H9 (cell line): ENCODE measurements at regions not wholly inside any gene's neighbourhood (a gene's known extent, or its start where the extent isn't known, plus 50 kb on each side); places are given as distances from the start of the nearest gene placed in this dataset.
A peak's percentile ranks its signal among the peaks of the same experiment; 100 is the strongest.

Experiments
- DNase-seq: peaks from one replicate; pipeline ENCODE4 v3.0.0-alpha.2; 2017
- H2AFZ ChIP-seq: one replicate; pipeline ENCODE4 v1.6.1; 2013; ENCODE audit warnings: mild to moderate bottlenecking, low read length, control low read depth, moderate library complexity
- H2AK5ac ChIP-seq: 2 replicates; pipeline ENCODE4 v1.6.1; 2013; ENCODE audit warnings: low read length, control low read depth, mixed read lengths; ENCODE audit not compliant: insufficient read length
- H2BK120ac ChIP-seq: one replicate; pipeline ENCODE4 v1.6.1; 2013; ENCODE audit warnings: low read depth, mild to moderate bottlenecking, low read length, control low read depth, inconsistent platforms; ENCODE audit not compliant: poor library complexity, severe bottlenecking
- H2BK12ac ChIP-seq: 2 replicates; pipeline ENCODE4 v1.6.1; 2013; ENCODE audit warnings: low read length, control low read depth, mixed read lengths, low read depth; ENCODE audit not compliant: insufficient read length
- H2BK15ac ChIP-seq: 2 replicates; pipeline ENCODE4 v1.6.1; 2013; ENCODE audit warnings: low read depth, low read length, control low read depth
- H2BK20ac ChIP-seq: one replicate; pipeline ENCODE4 v1.6.1; 2013; ENCODE audit warnings: low read depth, mild to moderate bottlenecking, low read length, control low read depth, inconsistent platforms; ENCODE audit not compliant: poor library complexity, severe bottlenecking
- H2BK5ac ChIP-seq: 2 replicates; pipeline ENCODE4 v1.6.1; 2013; ENCODE audit warnings: low read length, control low read depth, mixed read lengths; ENCODE audit not compliant: insufficient read length
- H3K14ac ChIP-seq: 2 replicates; pipeline ENCODE4 v1.6.1; 2013; ENCODE audit warnings: low read length, control low read depth; ENCODE audit not compliant: insufficient read depth
- H3K18ac ChIP-seq: 2 replicates; pipeline ENCODE4 v1.6.1; 2013; ENCODE audit warnings: low read depth, mild to moderate bottlenecking, mixed read lengths, low read length, control low read depth; ENCODE audit not compliant: insufficient read length
- H3K23ac ChIP-seq: 2 replicates; pipeline ENCODE4 v1.6.1; 2013; ENCODE audit warnings: low read length, control low read depth, mixed read lengths, low read depth; ENCODE audit not compliant: insufficient read length
- H3K23me2 ChIP-seq: 2 replicates; pipeline ENCODE4 v1.6.1; 2013; ENCODE audit warnings: low read depth, mild to moderate bottlenecking, mixed read lengths, low read length, control low read depth; ENCODE audit not compliant: insufficient read length, poor library complexity, severe bottlenecking
- H3K27ac ChIP-seq: 2 replicates; pipeline ENCODE4 v1.5.1; 2013; ENCODE audit warnings: low read length, control low read depth, mixed read lengths, low read depth; ENCODE audit not compliant: insufficient read length
- H3K27me3 ChIP-seq: 2 replicates; pipeline ENCODE4 v1.6.1; 2013; ENCODE audit warnings: low read length, control low read depth, inconsistent platforms; ENCODE audit not compliant: insufficient read depth
- H3K4ac ChIP-seq: 2 replicates; pipeline ENCODE4 v1.6.1; 2013; ENCODE audit warnings: low read depth, mild to moderate bottlenecking, control low read depth, inconsistent platforms, low read length, moderate library complexity
- H3K4me1 ChIP-seq: 2 replicates; pipeline ENCODE4 v1.6.1; 2013; ENCODE audit warnings: low read length, control low read depth, inconsistent platforms; ENCODE audit not compliant: insufficient read depth
- H3K4me2 ChIP-seq: 2 replicates; pipeline ENCODE4 v1.6.1; 2013; ENCODE audit warnings: low read length, control low read depth, mixed read lengths; ENCODE audit not compliant: insufficient read length, insufficient read depth
- H3K56ac ChIP-seq: 2 replicates; pipeline ENCODE4 v1.6.1; 2013; ENCODE audit warnings: low read depth, mild to moderate bottlenecking, mixed read lengths, low read length, control low read depth; ENCODE audit not compliant: insufficient read length
- H3K79me1 ChIP-seq: 2 replicates; pipeline ENCODE4 v1.6.1; 2013; ENCODE audit warnings: low read depth, mild to moderate bottlenecking, moderate library complexity, low read length, control low read depth, inconsistent platforms; ENCODE audit not compliant: insufficient read depth, poor library complexity, severe bottlenecking
- H3K79me2 ChIP-seq: 2 replicates; pipeline ENCODE4 v1.6.1; 2013; ENCODE audit warnings: low read length, control low read depth, inconsistent platforms; ENCODE audit not compliant: insufficient read depth
- H3K9ac ChIP-seq: 2 replicates; pipeline ENCODE4 v1.6.1; 2013; ENCODE audit warnings: low read length, control low read depth, mixed read lengths; ENCODE audit not compliant: insufficient read length; ENCODE audit errors: extremely low read depth
- H3K9me3 ChIP-seq: one replicate; pipeline ENCODE4 v1.6.1; 2013; ENCODE audit warnings: low read depth, low read length, inconsistent platforms; ENCODE audit not compliant: control insufficient read depth
- H3T11ph ChIP-seq: one replicate; pipeline ENCODE4 v1.6.1; 2013; ENCODE audit warnings: mild to moderate bottlenecking, low read length, control low read depth, inconsistent platforms
- H4K20me1 ChIP-seq: one replicate; pipeline ENCODE4 v1.6.1; 2013; ENCODE audit not compliant: control insufficient read depth, insufficient read length, insufficient read depth
- H4K5ac ChIP-seq: 2 replicates; pipeline ENCODE4 v1.6.1; 2013; ENCODE audit warnings: low read depth, mild to moderate bottlenecking, mixed read lengths, low read length, control low read depth; ENCODE audit not compliant: insufficient read length
- H4K8ac ChIP-seq: replicated peaks from 2 replicates; pipeline ENCODE4 v1.6.1; 2013; ENCODE audit warnings: low read length, control low read depth, mixed read lengths, low read depth; ENCODE audit not compliant: insufficient read length
- H4K91ac ChIP-seq: 2 replicates; pipeline ENCODE4 v1.6.1; 2013; ENCODE audit warnings: low read depth, mild to moderate bottlenecking, moderate library complexity, mixed read lengths, low read length, control low read depth; ENCODE audit not compliant: insufficient read length
- H3K27ac Mint-ChIP-seq, 3 experiments: 2 replicates in 2 of 3; 3 replicates in 1 of 3; pipeline ENCODE4 v1.8.0; 2020 to 2021; ENCODE audit warnings: mixed read lengths in 3 of 3, mild to moderate bottlenecking in 1 of 3, moderate library complexity in 1 of 3
- H3K27me3 Mint-ChIP-seq: 2 replicates; pipeline ENCODE4 v1.8.0; 2021; ENCODE audit warnings: low read depth, mild to moderate bottlenecking, moderate library complexity, mixed read lengths
- H3K36me3 Mint-ChIP-seq, 3 experiments: 2 replicates in 2 of 3; 3 replicates in 1 of 3; pipeline ENCODE4 v1.8.0; 2020 to 2021; ENCODE audit warnings: low read depth in 3 of 3, mixed read lengths in 3 of 3; ENCODE audit not compliant: insufficient read depth in 1 of 3
- H3K4me1 Mint-ChIP-seq, 2 experiments: 2 replicates each; pipeline ENCODE4 v1.8.0; 2020; ENCODE audit warnings: mixed read lengths in 2 of 2
- H3K4me3 Mint-ChIP-seq, 2 experiments: 2 replicates in 1 of 2; 3 replicates in 1 of 2; pipeline ENCODE4 v1.8.0; 2020 to 2021; ENCODE audit warnings: mild to moderate bottlenecking in 2 of 2, mixed read lengths in 2 of 2, moderate library complexity in 1 of 2
- H3K9me3 Mint-ChIP-seq, 2 experiments: 2 replicates in 1 of 2; 3 replicates in 1 of 2; pipeline ENCODE4 v1.8.0; 2020; ENCODE audit warnings: mild to moderate bottlenecking in 2 of 2, mixed read lengths in 2 of 2, moderate library complexity in 1 of 2
- CTCF ChIP-seq: fragments of 200-600 bp; sonication (generic); conservative IDR thresholded peaks from 3 replicates; pipeline ENCODE4 v1.8.0; 2021; ENCODE audit warnings: antibody characterized with exemption, mild to moderate bottlenecking
- WGBS: extraction: QIAGEN DNeasy Blood & Tissue Kit; methylation state at CpG from one replicate; pipeline ENCODE4 v1.1.7; 2013; ENCODE audit warnings: missing lambda C conversion rate, low lambda C conversion rate, mixed read lengths; ENCODE audit not compliant: insufficient read length; ENCODE audit errors: extremely low coverage; 5-methylcytosine and 5-hydroxymethylcytosine counted together

DNA sequence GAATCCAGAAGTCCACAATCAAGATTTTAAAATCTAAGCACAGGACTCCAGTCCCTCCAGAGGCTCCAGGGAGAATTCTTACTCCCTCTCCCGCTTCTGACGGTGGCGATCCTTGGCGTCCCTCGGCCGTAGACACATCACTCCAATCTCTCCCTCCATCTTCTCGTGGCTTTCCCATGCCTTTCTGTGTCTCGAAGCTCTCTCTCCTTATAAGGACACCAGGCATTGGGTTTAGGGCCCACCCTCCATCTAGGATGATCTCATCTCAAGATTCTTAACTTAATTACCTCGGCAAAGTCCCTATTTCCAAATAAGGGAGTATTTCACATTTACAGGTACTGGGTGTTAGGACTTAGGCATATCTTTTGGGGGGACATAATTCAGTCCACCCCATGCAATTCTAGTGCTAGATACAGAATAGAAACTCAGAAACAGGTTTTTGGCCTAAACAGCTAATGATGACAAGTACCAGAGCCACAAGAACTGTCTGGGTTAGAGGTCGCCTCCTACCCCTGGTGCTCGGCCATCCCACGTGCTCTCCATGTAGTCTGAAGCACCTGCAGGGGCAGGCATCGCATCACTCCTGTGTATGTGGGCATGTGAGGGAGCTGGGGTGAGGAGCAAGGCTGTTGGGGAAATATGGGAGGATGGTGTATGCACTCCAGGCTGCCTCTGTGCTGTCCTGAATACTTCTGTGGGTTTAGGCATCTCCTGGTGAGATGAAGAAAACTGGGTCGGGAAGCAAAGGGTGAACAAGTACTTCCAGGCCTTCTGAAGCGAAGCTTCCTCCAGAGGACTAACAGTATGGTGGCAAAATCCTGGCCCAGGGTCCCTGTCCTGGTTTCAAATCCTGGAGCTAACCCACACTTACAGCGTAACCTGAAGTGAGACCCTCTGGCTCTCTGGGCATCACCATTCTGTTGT lies 298.3 kb upstream of the ZMIZ1 start:
- H3T11ph ChIP-seq = no peak overlapping the region
- no peak overlapping the region for H3K9ac ChIP-seq
- no peaks in the 10 kb centered on the region; a peak in 1 of 7 replicates for H3K36me3 Mint-ChIP-seq
- H3K4me3 Mint-ChIP-seq = no peak overlapping the region
- H3K4me2 ChIP-seq = no peak overlapping the region
- no peak overlapping the region for H2BK120ac ChIP-seq
- no peak overlapping the region for H2AFZ ChIP-seq
- H3K14ac ChIP-seq = no peak overlapping the region
- no peak overlapping the region for H3K27ac Mint-ChIP-seq
- no peaks in the 10 kb centered on the region for H3K79me1 ChIP-seq
- H3K79me2 ChIP-seq = no peaks in the 10 kb centered on the region
- WGBS = no CpG with 5 or more reads among the region's 16 CpGs
- no peak overlapping the region for H2BK5ac ChIP-seq
- H3K27me3 ChIP-seq = no peaks in the 10 kb centered on the region
- H4K5ac ChIP-seq = no peak overlapping the region
- peaks cover 12% of the 10 kb centered on the region for H3K27me3 Mint-ChIP-seq
- no peak overlapping the region for H3K23ac ChIP-seq
- H3K23me2 ChIP-seq = no peaks in the 10 kb centered on the region
- no peak overlapping the region for H2BK20ac ChIP-seq
- peak overlapping the region; percentile 41 for H3K18ac ChIP-seq
- no peaks in the 10 kb centered on the region for H4K20me1 ChIP-seq
- no peak overlapping the region for H3K4ac ChIP-seq
- no peak for TF ChIP-seq CTCF
- H4K91ac ChIP-seq = no peak overlapping the region
- no peak overlapping the region for H2BK12ac ChIP-seq
- H3K27ac ChIP-seq = no peak overlapping the region
- H3K9me3 Mint-ChIP-seq = no peaks in the 10 kb centered on the region
- H3K9me3 ChIP-seq = no peaks in the 10 kb centered on the region
- no peak overlapping the region for H3K56ac ChIP-seq
- DNase-seq = no peak
- no peaks in the 10 kb centered on the region for H3K4me1 ChIP-seq
- no peak overlapping the region for H2AK5ac ChIP-seq
- no peak overlapping the region for H2BK15ac ChIP-seq
- peaks cover 11 to 18% of the 10 kb centered on the region in 2 experiments for H3K4me1 Mint-ChIP-seq
- no peak overlapping the region for H4K8ac ChIP-seq
